Hematopoietic multipotent progenitor cell treated with erythropoietin and hydrocortisone succinate and interleukin-3 and kit ligand, for 17 days (in vitro differentiated cells): ENCODE measurements at regions not wholly inside any gene's neighbourhood (a gene's known extent, or its start where the extent isn't known, plus 50 kb on each side); places are given as distances from the start of the nearest gene placed in this dataset.
A peak's percentile ranks its signal among the peaks of the same experiment; 100 is the strongest.

Experiments used
- DNase-seq: peaks from one replicate; pipeline ENCODE4 v3.0.0-alpha.2; 2015; ENCODE audit warnings: low spot score

DNA sequence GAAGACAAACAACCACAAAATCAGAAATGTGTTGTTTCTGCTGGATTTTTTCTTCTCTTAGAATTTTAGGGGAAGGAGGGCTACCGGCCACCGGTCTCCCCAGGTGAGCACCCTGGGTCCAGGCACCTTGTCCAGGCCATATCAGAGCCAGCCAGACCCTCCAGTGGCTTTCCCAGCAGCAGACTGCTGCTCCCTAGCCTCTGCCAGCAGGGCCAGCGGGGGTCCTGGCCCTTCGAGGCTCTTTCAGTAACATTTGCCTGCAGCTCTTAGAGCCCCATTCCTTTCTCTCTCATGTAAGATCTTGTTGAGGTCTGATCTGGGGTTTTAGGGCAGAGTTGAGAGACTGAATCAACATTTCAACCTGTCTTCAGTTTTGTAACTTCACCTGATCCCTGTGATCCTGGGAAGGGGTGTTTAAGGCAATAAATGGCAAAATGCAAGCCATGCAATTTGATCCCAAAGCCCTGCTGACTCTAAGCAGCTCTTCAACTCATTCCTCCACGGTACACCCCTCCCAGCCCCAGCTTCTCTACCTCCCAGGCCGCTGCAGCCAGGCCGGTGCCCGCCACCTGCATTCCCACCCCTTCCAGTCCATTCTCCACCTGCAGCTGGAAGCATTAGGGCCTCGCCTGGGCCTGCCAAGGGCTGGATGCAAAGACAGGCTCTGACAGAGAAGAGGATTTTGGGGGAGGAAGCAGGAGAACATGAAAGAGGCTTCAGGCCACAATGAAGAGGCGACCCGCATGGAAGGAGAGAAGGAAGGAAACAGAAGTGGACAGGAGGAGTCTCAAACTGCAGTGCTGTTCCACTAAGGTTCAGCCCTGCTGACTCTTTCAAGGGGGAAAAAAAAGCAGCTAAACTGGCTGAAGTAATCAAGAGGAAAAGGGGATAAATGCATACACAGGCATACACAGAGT is 113.0 kb upstream of the FGF3 start:
- no peak for DNase-seq

DNA sequence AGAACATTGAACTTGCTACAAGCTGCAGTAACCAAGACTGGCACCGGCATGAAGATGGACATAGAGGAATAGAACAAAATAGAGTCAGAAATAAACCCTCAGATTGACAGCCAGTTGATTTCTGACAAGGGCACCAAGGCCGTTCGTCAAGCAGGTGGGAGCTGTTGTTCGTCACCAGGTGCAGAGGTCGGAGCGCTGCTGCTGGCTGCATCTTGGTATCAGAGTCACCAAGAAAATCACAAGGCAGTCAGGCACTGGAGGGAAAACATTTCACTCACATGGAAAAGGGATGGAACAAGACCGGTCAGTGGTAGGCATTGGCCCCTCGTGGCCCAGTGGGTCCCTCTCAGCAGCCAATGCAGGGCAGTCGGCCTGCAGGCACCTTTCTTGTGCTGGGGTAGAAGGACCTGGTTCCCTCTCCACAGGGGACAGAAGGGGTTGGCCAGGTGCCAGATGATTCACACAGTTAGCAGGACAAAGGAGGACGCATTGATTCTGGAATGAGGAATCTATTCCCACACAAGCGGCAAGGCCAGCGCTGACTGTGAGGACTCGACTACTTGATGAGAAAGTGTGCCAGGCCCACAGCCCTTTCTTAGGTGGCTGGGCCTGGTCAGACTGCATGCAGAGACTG is 115.8 kb upstream of the FGF3 start:
- no peak for DNase-seq

DNA sequence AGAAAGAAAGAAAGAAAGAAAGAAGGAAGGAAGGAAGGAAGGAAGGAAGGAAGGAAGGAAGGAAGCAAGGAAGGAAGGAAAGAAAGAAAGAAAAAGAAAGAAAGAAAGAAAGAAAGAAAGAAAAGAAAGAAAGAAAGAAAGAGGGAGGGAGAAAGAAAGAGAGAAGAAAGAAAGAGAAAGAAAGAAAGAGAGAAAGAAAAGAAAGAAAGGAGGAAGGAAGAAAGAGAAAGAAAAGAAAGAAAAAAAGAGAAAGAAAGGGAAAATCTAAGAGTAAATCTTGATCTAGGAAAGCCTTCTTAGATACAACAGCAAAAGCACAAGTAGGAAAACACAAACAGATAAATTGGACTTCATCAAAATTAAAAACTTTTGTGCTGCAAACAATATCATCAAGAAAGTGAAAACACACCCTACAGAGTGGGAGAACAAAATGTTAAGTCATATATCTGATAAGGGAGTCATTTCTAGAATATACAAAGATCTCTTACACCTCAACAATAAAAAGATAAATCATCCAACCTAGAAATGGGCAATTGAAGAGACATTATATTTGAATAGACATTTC is 116.8 kb upstream of the FGF3 start:
- no peak for DNase-seq

DNA sequence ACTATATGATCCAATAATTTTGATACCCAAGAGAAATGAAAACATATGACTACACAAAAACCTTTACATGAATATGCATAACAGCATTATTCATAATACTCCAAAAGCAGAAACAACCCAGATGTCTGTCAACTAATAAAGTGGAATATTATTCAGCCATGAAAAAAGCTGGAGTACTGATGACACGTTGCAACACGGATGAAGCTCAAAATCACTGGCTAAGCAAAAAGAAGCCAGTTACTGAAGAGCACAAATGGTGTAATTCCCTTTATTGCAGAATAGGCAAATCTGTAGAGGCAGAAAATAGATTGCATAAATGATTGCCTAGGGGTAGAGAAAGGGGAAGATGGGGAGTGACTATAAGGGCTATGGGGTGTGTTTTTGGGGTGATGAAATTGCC is 117.6 kb upstream of the FGF3 start:
- no peak for DNase-seq

DNA sequence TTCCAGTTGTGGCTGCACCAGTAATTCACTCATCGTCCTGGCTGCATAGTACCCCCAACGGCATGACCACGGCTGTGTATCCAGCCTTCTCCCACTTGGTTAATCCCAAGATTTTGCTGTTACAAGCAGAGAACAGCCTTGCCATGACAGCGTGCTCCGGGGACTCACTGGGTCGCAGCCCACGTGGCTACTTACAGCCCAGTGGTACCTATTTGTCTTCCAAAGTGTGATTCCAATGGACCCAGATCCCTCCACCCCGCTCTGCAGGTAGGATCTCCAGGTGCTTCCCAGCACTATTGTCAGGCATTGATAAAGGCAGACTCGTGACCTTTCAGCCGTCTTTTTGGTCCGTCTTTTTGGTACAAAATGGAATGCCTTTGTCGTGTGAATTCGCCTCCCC is 119.0 kb upstream of the FGF3 start:
- no peak for DNase-seq

DNA sequence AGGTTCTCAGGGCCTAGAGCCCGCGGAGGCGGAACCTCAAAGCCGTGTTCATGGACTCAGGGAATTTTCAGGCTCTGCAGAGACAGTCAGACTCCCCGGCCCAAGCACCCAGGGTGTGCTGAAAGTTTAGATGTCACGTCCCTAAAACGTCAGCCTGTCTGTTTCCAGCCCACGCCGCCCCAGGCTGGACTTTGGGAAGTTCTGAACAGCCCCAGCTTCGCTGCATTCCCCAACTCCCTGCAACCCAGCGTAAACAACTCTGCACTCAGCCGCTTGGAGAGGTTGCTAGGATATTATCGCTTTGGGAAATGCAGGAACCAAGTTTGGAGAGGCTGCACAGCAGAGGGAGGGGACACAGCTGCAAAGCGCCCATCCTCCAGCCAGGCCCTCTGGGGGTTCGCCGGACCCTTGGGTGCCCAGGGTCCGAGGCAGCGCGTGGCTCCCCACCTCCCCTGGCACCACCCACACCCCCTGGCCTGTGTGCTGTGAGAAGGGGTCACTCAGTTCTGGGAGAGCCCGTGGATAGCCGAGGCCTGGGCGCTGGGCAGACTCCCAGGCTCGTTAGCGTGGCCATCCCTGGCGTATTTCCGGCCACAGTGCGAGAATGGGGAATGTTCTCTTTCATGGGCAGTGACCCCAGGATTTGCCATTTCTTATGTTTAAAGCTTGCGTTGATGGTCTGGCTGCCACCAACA is 120.5 kb upstream of the FGF3 start:
- no peak for DNase-seq

- DNase-seq = no peak
These were observed 121.0 kb upstream of the FGF3 start for GRCh38 chr11:69940246-69940610.

GRCh38 chr11:69941546-69942332 is 122.5 kb upstream of the FGF3 start:
- no peak for DNase-seq

DNA sequence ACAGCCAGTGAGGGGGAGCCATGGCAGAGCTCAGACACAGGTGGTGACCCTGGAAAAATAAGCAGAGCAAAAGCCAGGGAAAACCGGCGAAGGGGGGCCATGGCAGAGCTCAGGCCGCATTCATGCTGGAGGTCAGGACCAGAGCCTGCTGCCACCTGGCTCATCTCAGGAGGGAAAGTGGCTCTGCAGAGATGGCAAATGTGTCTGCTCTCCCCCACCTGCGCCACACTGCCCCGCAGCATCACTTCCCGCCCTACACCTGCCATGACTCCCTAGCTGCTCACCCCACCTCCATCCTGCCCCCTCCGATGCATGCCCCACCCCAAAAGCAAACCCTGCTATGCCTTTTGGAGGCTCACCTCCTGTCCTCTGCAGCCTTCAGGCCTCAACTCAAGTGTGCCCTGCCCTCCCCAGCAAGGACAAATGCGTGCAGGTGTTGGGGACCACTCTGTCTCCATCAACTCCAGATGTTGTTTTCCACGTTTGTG is 123.2 kb upstream of the FGF3 start:
- no peak for DNase-seq

DNA sequence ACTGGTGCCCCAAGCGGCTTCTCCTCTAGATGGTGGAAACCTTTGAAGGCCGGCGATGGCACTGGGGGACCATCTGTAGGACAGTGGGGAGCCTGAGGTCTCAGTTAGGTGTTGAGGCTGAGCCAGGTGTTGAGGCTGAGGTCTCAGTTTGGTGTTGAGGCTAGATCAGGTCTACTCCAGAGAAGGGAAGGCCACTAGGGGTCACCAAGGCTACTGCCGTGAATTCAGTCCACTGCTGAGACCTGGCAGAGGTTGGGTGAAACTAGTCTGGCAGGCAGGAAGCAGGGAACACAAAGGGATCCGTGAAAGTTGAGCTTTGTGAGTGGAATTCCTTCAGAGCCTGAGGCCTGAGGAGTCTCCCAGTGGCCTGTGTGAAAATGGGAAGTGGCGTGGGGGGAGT is 123.8 kb upstream of the FGF3 start:
- no peak for DNase-seq

GRCh38 chr11:69943506-69943905 is 124.3 kb upstream of the FGF3 start:
- DNase-seq = no peak

DNA sequence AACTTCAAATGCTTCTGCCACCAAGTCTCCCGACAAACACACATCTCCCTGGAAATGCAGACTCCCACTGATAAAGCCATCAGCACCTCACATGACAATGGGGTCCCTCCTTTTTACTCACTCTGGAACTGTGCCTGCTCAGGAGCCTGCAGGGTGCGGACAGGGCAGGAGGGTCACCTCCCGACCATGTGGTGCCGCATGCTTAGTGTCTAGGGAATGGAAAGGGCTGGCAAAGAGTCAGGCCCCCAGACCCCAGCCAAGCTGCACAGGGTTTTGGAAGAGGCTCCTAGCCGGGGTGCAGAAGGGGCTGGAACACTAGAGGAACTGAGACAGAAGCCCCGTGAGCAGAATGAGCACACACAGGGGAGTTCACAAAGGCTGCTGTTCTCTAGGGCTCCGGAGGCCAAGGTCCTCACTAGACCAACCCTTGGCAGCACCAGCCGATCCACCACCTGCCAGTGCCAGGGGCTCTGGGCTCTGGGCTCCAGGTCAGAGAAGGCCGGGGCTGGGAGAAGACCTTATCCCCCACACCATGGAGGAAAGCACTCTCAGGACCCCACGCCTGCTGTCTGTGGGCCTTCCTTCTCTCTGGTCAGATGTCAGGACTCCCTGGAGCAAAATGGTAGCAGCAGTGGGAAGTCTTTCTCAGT is 125.1 kb upstream of the FGF3 start:
- DNase-seq = no peak

- no peak for DNase-seq
These were observed 125.9 kb upstream of the FGF3 start for GRCh38 chr11:69945157-69945556.

DNA sequence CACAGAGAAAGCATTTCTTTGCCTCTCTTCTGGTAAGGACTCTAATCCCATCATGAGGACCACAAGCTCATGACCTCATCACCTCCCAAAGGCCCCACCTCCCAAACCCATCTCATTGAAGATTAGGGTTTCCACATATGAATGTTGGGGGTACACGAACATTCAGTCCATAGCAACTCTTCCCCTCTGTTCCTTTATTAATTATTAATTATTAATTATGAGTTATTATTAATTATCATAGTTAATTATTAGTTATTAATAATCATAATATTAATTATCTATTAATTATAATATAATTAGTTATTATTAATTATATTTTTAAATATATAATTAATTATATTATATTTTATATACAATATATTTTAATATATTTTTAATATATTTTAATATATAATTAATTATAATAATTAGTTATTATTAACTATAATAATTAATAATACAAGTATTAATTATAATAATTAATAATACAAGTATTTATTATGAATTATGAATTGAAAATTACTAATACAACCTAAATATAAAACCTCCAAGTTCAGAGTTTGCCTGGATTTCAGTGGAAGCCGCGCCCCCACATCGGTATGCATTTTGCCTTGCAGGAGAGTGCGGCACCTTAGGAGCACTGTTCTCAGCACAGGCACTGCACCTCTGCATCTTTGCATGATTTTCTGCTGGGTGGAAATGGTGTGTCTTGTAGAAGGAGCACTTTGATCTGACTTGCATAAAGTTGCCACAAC is 128.0 kb upstream of the FGF3 start:
- DNase-seq = no peak

GRCh38 chr11:69947793-69948255 is 128.6 kb upstream of the FGF3 start:
- no peak for DNase-seq

- DNase-seq = peak; percentile 17
These were observed 129.3 kb upstream of the FGF3 start for GRCh38 chr11:69948256-69949141.

GRCh38 chr11:69949327-69949726 is 128.8 kb upstream of the ANO1 start:
- DNase-seq = no peak

DNA sequence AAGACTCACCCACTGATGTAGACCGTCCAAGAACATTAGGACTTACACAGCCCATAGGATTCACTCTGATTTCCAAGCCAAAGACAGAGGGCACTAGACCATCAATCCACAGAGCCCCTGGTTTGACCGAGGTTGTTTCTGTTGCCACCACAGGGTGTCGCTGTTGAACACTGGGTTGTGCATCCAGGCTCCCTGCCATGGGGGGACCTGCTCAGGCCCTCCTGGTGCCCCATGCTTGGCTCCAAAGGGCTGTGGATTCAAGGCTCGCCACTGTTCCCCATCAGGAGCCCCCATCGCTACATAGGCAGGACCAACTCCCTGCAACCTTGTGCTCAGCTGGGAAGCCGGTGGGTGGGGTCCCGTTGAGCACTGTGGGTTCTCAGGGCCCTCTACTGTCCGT is 128.0 kb upstream of the ANO1 start:
- peak; percentile 37 for DNase-seq

DNA sequence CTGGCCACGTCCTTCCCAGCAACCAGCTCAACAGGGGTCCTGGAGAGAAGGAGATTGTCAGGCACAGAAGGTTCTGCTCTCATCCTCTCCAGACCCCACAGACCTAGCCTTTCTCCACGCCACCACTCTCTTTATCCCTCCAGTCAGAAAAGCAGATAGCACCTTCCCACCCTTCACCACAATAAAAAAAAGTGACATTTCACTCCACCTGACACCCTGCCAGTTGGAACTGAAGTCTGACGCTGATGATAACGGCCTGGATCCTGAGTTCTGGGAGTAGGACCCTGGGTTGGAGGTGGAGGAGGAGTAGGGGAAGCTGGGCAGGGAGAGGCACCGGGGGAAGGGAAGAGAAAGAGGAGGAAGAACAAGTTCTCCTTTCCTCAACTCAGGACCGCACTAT is 127.5 kb upstream of the ANO1 start:
- DNase-seq = no peak
